Omental fat pad (tissue), 3 donors: ENCODE measurements at regions not wholly inside any gene's neighbourhood (a gene's known extent, or its start where the extent isn't known, plus 50 kb on each side); places are given as distances from the start of the nearest gene placed in this dataset.

Experiments
- ATAC-seq: fragments of 150-250 bp; one replicate; pipeline ENCODE4 v1.9.1; 2016; ENCODE audit warnings: mild to moderate bottlenecking, moderate library complexity; ENCODE audit not compliant: low FRiP score
- DNase-seq: peaks from one replicate; pipeline ENCODE4 v3.0.0-alpha.2; 2019; ENCODE audit warnings: low spot score
- TF ChIP-seq, protein P1 (sequence below), 3 donors: fragments of 450-650 bp; IDR thresholded peaks; one replicate each; pipeline ENCODE4 v1.5.1; 2016 to 2017; ENCODE audit warnings: antibody characterized with exemption in 3 of 3, mild to moderate bottlenecking in 3 of 3, moderate library complexity in 2 of 3

DNA sequence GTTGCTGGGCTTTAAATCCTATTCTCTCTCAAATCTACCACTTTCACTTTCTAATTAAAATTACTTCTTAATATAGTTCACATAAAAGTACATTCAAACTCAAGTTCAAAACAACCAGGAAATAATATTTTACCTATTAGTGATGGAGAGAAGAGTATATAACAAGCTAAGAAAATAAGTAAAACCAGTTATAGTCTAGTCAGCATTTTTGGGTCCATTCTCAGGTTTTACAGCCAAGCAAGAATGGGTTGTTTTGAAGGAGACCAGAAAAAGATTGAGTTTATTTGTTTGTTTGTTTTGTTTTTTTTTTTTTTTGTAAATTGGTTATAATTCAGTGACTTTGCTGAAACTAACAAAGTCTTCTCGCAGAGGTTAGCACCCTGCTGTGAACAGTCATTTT, 106.3 kb upstream of the PTPRZ1 start:
- ATAC-seq, result no peak
- no peak for DNase-seq
- TF ChIP-seq, protein P1, sequence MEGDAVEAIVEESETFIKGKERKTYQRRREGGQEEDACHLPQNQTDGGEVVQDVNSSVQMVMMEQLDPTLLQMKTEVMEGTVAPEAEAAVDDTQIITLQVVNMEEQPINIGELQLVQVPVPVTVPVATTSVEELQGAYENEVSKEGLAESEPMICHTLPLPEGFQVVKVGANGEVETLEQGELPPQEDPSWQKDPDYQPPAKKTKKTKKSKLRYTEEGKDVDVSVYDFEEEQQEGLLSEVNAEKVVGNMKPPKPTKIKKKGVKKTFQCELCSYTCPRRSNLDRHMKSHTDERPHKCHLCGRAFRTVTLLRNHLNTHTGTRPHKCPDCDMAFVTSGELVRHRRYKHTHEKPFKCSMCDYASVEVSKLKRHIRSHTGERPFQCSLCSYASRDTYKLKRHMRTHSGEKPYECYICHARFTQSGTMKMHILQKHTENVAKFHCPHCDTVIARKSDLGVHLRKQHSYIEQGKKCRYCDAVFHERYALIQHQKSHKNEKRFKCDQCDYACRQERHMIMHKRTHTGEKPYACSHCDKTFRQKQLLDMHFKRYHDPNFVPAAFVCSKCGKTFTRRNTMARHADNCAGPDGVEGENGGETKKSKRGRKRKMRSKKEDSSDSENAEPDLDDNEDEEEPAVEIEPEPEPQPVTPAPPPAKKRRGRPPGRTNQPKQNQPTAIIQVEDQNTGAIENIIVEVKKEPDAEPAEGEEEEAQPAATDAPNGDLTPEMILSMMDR (IDR thresholded peaks at IDR 0.05), result no peak

DNA sequence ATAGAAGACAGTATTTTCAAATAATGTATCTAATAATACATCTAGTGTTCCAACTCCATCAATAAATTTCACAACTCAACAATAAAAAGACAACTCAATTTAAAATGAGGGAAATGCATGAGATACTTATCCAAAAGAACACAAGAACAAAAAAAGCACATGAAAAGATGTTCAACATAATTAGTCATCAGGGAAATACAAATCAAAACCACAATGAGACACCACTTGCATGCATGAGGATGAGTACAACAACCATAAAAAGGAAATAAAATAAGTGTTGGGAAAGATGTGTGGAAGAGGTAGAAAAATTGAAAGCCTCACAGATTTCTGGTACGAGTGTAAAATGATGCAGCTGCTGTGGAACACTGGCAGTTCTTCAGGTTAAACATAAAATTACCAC, 111.6 kb upstream of the PTPRZ1 start:
- ATAC-seq (no peak), DNase-seq (no peak)

DNA sequence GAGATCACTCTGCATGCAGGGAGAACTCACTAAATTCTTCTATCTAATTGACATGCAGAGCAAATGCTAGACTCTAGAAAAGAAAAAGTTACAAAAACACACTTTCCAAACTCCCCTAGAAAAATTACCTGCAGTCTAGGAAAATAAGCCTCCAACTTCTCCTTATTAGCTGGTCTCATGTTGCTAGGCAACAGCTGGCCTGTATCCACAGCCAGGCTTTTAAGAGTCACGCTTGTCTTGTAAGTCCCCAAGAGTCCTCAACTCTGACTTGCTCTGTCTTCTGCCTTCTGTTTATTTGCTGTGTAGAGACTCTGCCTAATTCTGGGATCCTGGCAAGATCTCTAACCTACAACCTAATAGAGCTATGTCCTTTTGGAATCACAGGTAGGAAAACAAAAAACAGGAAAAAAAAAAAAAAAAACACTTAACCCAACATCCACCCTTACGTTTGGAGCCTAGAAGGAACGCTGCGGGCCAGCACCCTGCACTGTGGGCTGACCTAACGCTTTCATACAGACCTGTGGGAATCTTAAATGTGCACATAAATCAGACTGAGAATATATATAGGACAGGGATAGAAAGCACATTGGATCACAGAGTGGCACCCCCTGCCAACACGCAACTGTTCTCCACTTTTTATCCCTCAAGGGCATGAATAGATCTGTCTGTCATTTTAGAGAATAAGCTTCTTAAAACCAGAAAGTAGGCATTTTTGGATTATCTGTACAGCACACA, 117.0 kb upstream of the PTPRZ1 start:
- no peak for DNase-seq
- TF ChIP-seq, protein P1 (IDR thresholded peaks at IDR 0.05), result no peak
- ATAC-seq, result no peak

More for the DNA sequence above, 111.6 kb upstream of the PTPRZ1 start:
- TF ChIP-seq, protein P1 (IDR thresholded peaks at IDR 0.05), result no peak

DNA sequence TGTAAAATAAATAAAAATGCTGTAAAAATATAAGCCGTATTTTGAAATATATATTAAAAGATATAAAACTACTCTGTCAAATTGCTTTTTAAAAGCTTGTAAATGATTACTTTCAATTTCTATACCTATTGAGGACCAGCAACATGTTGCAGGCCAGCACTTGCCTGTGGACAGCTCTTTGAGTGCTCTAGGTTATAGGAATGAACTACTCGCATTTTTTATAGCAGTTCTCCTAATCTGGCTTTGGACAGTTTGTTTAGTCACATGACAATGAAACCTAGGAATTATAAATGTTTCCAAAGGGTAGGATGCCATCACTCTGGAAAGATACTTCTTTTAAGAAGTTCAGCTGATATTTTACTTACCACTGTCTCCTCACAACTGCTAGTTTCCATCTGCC, 117.7 kb upstream of the PTPRZ1 start:
- TF ChIP-seq, protein P1 (IDR thresholded peaks at IDR 0.05), result no peak
- DNase-seq (no peak), ATAC-seq (no peak)

DNA sequence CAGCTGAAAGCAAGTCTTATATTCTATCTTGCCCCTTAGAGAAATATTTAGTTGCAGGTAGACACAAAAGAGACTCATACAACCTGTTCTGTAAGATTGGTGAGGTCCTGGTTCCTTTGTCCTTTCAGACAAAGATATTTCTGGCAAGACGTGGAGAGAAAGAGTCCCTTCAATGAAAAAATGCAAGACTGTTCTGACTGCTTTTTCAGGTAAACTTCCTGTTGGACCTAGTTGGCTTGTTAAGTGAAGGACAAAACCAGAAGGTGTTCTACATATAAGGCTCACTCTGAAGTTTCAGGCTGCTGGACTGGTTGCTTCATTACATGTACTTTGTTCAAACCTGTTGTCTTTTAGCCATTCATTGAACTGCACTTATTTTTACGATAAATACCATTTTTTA, 119.0 kb upstream of the PTPRZ1 start:
- DNase-seq, result no peak
- TF ChIP-seq, protein P1 (IDR thresholded peaks at IDR 0.05), result no peak
- ATAC-seq, result no peak

DNA sequence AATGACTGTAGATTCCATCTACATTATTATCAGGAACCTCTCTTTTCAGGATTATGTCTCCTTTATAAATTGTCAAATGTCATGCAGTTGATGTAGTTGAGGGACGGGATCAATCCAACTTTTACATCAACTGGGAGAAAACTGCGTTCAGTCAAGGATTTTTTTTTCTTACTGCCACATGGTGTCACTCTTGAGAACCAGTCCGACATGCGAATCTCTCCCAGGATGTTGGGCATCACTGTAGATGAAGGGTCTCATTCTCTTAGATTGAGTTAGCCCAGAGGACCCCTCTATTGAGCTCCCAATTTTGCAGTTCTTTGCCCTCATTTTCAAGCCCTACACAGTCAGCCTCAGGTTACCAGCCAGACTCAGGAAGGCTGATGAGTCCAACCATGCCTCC, 120.3 kb upstream of the PTPRZ1 start:
- no peak for ATAC-seq
- DNase-seq, result no peak
- TF ChIP-seq, protein P1 (IDR thresholded peaks at IDR 0.05), result no peak

DNA sequence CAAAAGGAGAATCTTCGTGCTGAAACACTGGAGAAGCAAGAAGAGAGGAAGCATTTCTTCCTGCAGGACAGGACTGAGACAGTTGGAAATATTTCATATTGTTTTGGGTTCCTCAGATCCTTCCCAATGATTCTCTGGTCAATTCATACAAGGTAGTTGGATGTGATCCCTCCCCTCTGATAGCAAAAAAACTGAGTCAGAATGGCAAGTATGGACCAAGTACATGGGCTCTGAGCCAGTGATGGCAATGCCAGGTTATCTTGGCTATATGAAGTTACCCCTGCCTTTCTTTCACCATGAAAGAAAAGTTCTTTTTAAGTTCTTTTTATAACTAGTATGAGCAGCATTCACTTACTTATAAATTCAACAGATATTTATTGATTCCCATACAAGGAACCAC, 124.4 kb upstream of the PTPRZ1 start:
- TF ChIP-seq, protein P1 (IDR thresholded peaks at IDR 0.05), result no peak
- ATAC-seq (no peak), DNase-seq (no peak)
